GM10248 (cell line): ENCODE measurements at regions not wholly inside any gene's neighbourhood (a gene's known extent, or its start where the extent isn't known, plus 50 kb on each side); places are given as distances from the start of the nearest gene placed in this dataset.
"Not testable (repeated sequence)": the region's sequence is repeated elsewhere in the genome, so short reads cannot be mapped to it uniquely, and the experiment has no call there.

Experiments
- CTCF ChIA-PET: fragments of 300-600 bp; sonication (Branson Sonifier 250); formaldehyde crosslinking; extraction: SDS; loops from one replicate; lab custom pipeline; 2021; ENCODE audit warnings: antibody characterized with exemption; lab: Yijun Ruan, JAX
- POLR2A ChIA-PET: fragments of 350-650 bp; sonication (Branson Sonifier 250); formaldehyde crosslinking; extraction: SDS; loops from one replicate; lab custom pipeline; 2020; ENCODE audit warnings: antibody characterized with exemption; lab: Yijun Ruan, JAX
- DNase-seq: peaks from one replicate; pipeline ENCODE4 v3.0.0; 2012; ENCODE audit errors: extremely low spot score
- CTCF ChIP-seq: IDR thresholded peaks from 2 replicates; pipeline ENCODE4 v1.5.1; 2012; ENCODE audit warnings: mild to moderate bottlenecking, low read depth; ENCODE audit errors: extremely low read depth, missing control alignments, control extremely low read depth

- CTCF ChIA-PET, POLR2A ChIA-PET, DNase-seq: not testable (repeated sequence)
These were observed 50.4 kb upstream of the B3GAT2 start for GRCh38 chr6:71007298-71007697.

- POLR2A ChIA-PET: interaction anchor here (0.6 kb wide), 1 partner anchor 1477 kb away, joined by 3 read pairs; no protein-coding TSS in a partner anchor
These were observed 55.1 kb upstream of the B3GAT2 start for GRCh38 chr6:71011871-71012371.

GRCh38 chr6:71012866-71013469 lies 56.1 kb upstream of the B3GAT2 start:
- POLR2A ChIA-PET: no interaction called here
- CTCF ChIA-PET: interaction anchor here (0.7 to 5.3 kb wide), 15 partner anchors 9 to 792 kb away, joined by 3 to 39 read pairs (median 5); partner anchors contain the start of gene B3GAT2
- peak; percentile 85 for TF ChIP-seq CTCF
- DNase-seq: peak; percentile 56

More at GRCh38 chr6:71011871-71012371, 55.1 kb upstream of the B3GAT2 start:
- TF ChIP-seq CTCF: no peak
- CTCF ChIA-PET: interaction anchor here (0.7 to 5.3 kb wide), 13 partner anchors 10 to 791 kb away, joined by 3 to 39 read pairs (median 5); partner anchors contain the start of gene B3GAT2
- no peak for DNase-seq

GRCh38 chr6:71015392-71015791 lies 58.5 kb upstream of the B3GAT2 start:
- TF ChIP-seq CTCF: no peak
- CTCF ChIA-PET: interaction anchor here (1.3 to 3.9 kb wide), 3 partner anchors 645 to 794 kb away, joined by 5 to 20 read pairs (median 8); no protein-coding TSS in a partner anchor
- no peak for DNase-seq
- POLR2A ChIA-PET: no interaction called here

GRCh38 chr6:71028236-71028876 lies 71.5 kb upstream of the B3GAT2 start:
- TF ChIP-seq CTCF: no peak
- ChIA-PET POLR2A (no interaction called here), CTCF (interaction anchor here (0.8 to 3.0 kb wide), 3 partner anchors 10 to 73 kb away, joined by 3 to 13 read pairs (median 4); no protein-coding TSS in a partner anchor)
- DNase-seq: no peak

- TF ChIP-seq CTCF: no peak
- POLR2A ChIA-PET: no interaction called here
- no peak for DNase-seq
- CTCF ChIA-PET: interaction anchor here (1.4 to 3.0 kb wide), 2 partner anchors 11 to 18 kb away, joined by 4 to 13 read pairs; no protein-coding TSS in a partner anchor
These were observed 72.0 kb upstream of the B3GAT2 start for GRCh38 chr6:71028877-71029252.
